Activated CD4-positive, alpha-beta T cell treated with anti-CD3 and anti-CD28 coated beads for 36 hours (primary cell): ENCODE measurements at regions not wholly inside any gene's neighbourhood (a gene's known extent, or its start where the extent isn't known, plus 50 kb on each side); places are given as distances from the start of the nearest gene placed in this dataset.

Experiments used
- ATAC-seq: fragments of 200-7000 bp; cut with Tn5 transposase; one replicate; pipeline ENCODE4 v1.10.0; 2021; ENCODE audit warnings: mild to moderate bottlenecking, moderate library complexity
- CTCF ChIA-PET: fragments of 350-600 bp; sonication (Branson Sonifier 250); formaldehyde crosslinking; loops from one replicate; lab custom pipeline; 2021; ENCODE audit warnings: antibody characterized with exemption; lab: Charles Lee
- POLR2A ChIA-PET: fragments of 350-600 bp; sonication (Branson Sonifier 250); formaldehyde crosslinking; loops from one replicate; lab custom pipeline; 2021; ENCODE audit warnings: antibody characterized with exemption, inconsistent platforms; lab: Charles Lee
- DNase-seq: peaks from one replicate; pipeline ENCODE4 v3.0.0-alpha.2; 2020
- H3K27ac Mint-ChIP-seq: one replicate; pipeline ENCODE4 v1.8.0; 2021; ENCODE audit warnings: mixed read lengths
- H3K27me3 Mint-ChIP-seq: one replicate; pipeline ENCODE4 v1.8.0; 2021; ENCODE audit warnings: mixed read lengths
- H3K36me3 Mint-ChIP-seq: one replicate; pipeline ENCODE4 v1.8.0; 2021; ENCODE audit warnings: low read depth, mixed read lengths
- H3K4me1 Mint-ChIP-seq: one replicate; pipeline ENCODE4 v1.8.0; 2021; ENCODE audit warnings: mixed read lengths
- H3K4me3 Mint-ChIP-seq: one replicate; pipeline ENCODE4 v1.8.0; 2021; ENCODE audit warnings: mild to moderate bottlenecking, moderate library complexity, mixed read lengths
- H3K9me3 Mint-ChIP-seq: one replicate; pipeline ENCODE4 v1.8.0; 2021; ENCODE audit warnings: low read depth, mixed read lengths
- intact Hi-C, 2 experiments: fragments of 100-400 bp; cut with DNase I in 1 of 2; cut with micrococcal nuclease in 1 of 2; formaldehyde crosslinking; loops; one replicate each; pipeline versions ENCODE4 v1.14.2 to v1.15.1; 2022 to 2024; cut with DNase I, micrococcal nuclease

DNA sequence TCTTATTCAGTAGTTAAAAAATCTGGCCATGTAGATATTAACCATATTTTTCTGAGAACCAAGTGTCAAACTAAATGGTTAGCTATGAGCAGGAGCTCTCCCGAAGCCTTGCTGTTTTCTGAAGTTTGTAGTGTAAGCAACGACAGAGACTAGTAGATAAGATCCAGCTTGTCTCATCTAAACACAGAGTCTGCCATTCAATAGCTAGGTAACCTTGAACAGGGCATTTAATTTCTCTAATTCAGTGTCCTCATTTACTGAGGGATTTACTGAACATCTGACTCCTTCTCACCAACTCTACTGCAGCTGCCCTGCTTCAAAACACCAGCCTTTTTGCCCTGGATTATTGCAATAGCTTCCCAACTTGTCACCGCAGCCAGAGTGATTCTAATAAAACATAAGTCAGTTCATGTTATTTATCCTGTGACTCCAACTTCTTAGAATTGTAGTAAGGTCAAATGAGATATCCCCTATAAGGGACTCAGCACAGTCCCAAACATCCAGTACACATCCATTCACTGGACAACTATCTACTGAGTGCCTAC is 337.0 kb downstream of the PLK2 start:
- intact Hi-C loops = no loop called here
- Mint-ChIP-seq H3K36me3 (no peaks in the 10 kb centered on the region), H3K27me3 (peaks cover 9% of the 10 kb centered on the region), H3K27ac (no peak overlapping the region), H3K4me1 (no peaks in the 10 kb centered on the region), H3K9me3 (no peaks in the 10 kb centered on the region), H3K4me3 (no peak overlapping the region)
- no peak for DNase-seq
- ChIA-PET POLR2A (no interaction called here), CTCF (interaction anchor here (0.6 to 0.9 kb wide), 3 partner anchors 11 to 380 kb away, joined by 4 read pairs; no protein-coding TSS in a partner anchor)
- no peak for ATAC-seq

DNA sequence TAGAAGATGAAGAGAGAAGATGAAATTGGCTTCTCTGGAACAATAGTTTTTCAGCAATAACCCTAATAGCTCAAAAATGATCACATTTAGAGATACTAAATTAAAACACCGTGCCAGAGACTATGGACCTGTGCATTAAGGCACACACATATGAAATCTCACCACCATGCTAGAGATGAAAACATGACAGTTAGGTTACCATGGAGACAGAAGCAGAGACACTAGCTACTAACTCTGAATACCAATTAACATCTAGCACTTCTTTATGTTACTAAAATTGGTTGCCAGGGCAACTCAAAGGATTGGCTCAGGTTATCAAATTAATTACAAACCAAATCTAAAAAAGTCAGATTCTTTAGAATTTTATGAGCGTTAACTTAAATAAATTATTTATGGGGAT is 337.7 kb downstream of the PLK2 start:
- Mint-ChIP-seq H3K4me3 (no peak overlapping the region), H3K9me3 (no peaks in the 10 kb centered on the region), H3K27me3 (peaks cover 9% of the 10 kb centered on the region), H3K36me3 (no peaks in the 10 kb centered on the region), H3K4me1 (no peaks in the 10 kb centered on the region), H3K27ac (no peak overlapping the region)
- CTCF ChIA-PET = interaction anchor here (0.9 to 1.0 kb wide), 3 partner anchors 9 to 381 kb away, joined by 3 to 4 read pairs (median 4); no protein-coding TSS in a partner anchor
- intact Hi-C loops = no loop called here
- no peak for DNase-seq
- ATAC-seq = no peak
- POLR2A ChIA-PET = interaction anchor here (0.6 kb wide), 1 partner anchor 12 kb away, joined by 3 read pairs; no protein-coding TSS in a partner anchor

DNA sequence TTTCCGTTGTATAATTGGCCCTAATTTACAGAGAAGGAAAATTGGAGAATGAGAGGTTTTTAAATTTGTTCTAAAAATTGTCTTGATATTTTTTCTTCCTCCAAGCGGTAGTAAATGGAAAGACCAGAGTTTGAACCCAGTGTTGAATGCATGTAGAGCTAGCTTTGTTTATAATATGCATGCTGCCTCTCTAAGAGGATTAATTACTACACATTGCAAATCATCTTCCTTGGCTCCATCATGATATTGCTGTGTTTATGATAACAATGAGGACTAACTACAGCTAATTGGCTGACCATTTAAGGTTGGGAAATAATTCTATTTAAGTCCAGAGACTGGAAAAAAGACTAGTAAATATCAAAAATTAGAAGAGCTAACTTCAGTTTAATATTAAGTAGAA is 338.5 kb downstream of the PLK2 start:
- CTCF ChIA-PET = interaction anchor here (1.0 kb wide), 1 partner anchor 8 kb away, joined by 3 read pairs; no protein-coding TSS in a partner anchor
- POLR2A ChIA-PET = interaction anchor here (0.6 kb wide), 1 partner anchor 13 kb away, joined by 3 read pairs; no protein-coding TSS in a partner anchor
- DNase-seq (no peak), ATAC-seq (no peak)
- H3K4me3 Mint-ChIP-seq = no peak overlapping the region
- no peak overlapping the region for H3K27ac Mint-ChIP-seq
- no peaks in the 10 kb centered on the region for H3K9me3 Mint-ChIP-seq
- no peaks in the 10 kb centered on the region for H3K4me1 Mint-ChIP-seq
- intact Hi-C loops = no loop called here
- no peaks in the 10 kb centered on the region for H3K36me3 Mint-ChIP-seq
- peaks cover 9% of the 10 kb centered on the region for H3K27me3 Mint-ChIP-seq

DNA sequence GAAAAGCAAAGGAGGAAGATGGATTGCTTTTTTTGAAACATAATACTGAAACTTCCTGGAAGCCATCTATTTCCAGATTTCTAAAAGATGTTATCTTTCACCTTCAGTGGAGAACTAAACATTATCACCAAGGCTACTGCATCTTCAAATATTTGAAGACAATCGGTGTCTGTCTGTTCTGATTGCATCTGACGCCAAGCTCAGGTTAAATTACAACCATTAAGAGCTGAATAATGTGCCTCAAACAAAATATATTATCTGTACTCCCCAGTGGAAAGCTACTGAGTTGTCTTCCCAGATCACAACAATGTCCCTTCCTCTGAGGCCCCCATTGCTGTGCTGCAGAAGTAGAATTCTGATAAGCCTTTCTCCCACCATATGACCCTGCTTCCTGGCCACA is 342.3 kb downstream of the PLK2 start:
- H3K4me3 Mint-ChIP-seq = no peak overlapping the region
- no peak for ATAC-seq
- intact Hi-C loops = no loop called here
- POLR2A ChIA-PET = no interaction called here
- peaks cover 2% of the 10 kb centered on the region for H3K27me3 Mint-ChIP-seq
- H3K9me3 Mint-ChIP-seq = no peaks in the 10 kb centered on the region
- no peak for DNase-seq
- H3K36me3 Mint-ChIP-seq = no peaks in the 10 kb centered on the region
- no peak overlapping the region for H3K27ac Mint-ChIP-seq
- CTCF ChIA-PET = no interaction called here
- no peaks in the 10 kb centered on the region for H3K4me1 Mint-ChIP-seq

DNA sequence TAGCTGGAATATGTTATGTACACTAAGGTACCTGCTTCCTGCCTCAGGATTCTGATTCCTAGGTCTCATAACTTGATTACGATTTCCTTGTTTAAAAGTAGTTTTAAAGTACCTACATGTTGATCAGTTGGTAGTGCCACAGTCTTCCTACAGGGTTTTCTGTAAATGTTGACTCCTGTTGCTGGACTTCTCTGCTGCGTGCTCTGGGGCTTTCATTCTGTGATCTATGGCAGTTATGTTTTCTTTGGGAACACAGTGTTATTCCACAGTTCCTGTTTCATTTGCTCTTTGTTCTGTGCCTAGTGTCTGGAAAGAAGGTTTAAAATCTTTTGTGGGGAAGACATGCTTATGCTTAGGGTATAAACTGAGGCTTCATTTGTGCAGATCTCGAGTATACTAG is 343.5 kb downstream of the PLK2 start:
- CTCF ChIA-PET = no interaction called here
- intact Hi-C loops = no loop called here
- no peak for DNase-seq
- no peak for ATAC-seq
- no peak overlapping the region for H3K4me3 Mint-ChIP-seq
- H3K27me3 Mint-ChIP-seq = peaks cover 2% of the 10 kb centered on the region
- H3K4me1 Mint-ChIP-seq = no peaks in the 10 kb centered on the region
- POLR2A ChIA-PET = no interaction called here
- no peaks in the 10 kb centered on the region for H3K36me3 Mint-ChIP-seq
- H3K27ac Mint-ChIP-seq = no peak overlapping the region
- no peaks in the 10 kb centered on the region for H3K9me3 Mint-ChIP-seq

DNA sequence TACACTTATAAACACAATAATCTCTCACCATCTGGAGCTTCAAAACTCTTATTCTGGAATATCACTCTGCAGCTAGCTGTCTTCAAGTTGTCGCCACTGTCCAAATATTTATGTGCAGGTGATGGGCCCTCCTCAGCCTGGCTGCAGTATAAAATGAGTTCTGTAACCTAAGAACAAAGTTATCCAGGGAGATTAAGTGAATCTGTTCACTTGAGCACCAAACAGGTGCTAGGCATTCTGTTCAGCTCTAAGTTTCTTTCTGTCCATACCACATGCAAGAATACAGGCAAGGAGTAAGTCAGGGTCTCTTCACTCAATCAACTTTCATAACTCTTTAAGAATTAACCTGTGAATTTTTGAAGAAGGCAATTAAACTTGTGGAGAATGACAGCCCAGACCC is 344.1 kb downstream of the PLK2 start:
- CTCF ChIA-PET = no interaction called here
- peaks cover 2% of the 10 kb centered on the region for H3K27me3 Mint-ChIP-seq

DNA sequence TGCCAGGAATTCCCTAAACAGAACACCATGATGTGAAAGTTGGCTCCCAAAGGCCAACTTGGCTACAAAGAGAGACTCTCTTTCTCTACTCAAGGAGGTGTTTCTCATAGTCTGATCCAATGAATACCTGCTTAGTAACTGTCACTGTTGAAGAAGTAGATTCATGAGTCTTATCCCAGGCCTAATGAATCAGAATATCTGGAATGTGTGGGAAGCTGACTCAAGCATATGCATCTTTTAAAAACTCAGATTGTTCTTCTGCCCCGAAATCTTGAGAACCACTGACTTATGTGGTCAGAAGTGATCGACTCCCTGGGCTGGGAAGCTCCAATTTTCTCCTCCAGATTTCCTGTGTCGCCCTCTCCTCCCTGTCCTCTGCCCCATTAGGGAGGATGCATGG is 345.6 kb downstream of the PLK2 start:
- H3K36me3 Mint-ChIP-seq = no peaks in the 10 kb centered on the region
- DNase-seq (no peak), ATAC-seq (no peak)
- peaks cover 2% of the 10 kb centered on the region for H3K27me3 Mint-ChIP-seq
- ChIA-PET POLR2A (no interaction called here), CTCF (no interaction called here)
- no peaks in the 10 kb centered on the region for H3K4me1 Mint-ChIP-seq
- H3K4me3 Mint-ChIP-seq = no peak overlapping the region
- no peak overlapping the region for H3K27ac Mint-ChIP-seq
- intact Hi-C loops = no loop called here
- H3K9me3 Mint-ChIP-seq = no peaks in the 10 kb centered on the region

More for the DNA sequence above, 344.1 kb downstream of the PLK2 start:
- Mint-ChIP-seq H3K4me3 (no peak overlapping the region), H3K9me3 (no peaks in the 10 kb centered on the region), H3K27ac (no peak overlapping the region), H3K4me1 (no peaks in the 10 kb centered on the region), H3K36me3 (no peaks in the 10 kb centered on the region)
- DNase-seq (no peak), ATAC-seq (no peak)
- intact Hi-C loops = no loop called here
- POLR2A ChIA-PET = no interaction called here

DNA sequence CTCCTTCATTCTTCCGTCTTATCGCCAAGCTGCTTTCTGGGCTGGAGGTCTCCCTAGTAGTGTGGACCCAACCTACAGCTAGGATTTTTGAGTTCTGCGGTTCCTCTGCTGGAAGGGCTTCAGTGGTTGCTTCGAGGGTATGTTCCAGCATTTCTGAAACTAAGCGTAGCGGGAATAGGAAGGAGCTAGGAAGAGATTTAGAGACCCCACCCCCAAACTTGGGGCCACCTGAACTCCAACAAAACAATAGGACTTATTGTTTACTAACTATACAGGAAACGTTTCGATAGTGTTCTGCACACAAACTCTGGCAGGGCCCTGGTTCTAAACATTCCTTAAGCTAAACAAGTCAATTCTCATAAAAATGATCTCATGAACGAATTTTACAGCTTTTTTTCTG is 346.7 kb downstream of the PLK2 start:
- DNase-seq = no peak
- Mint-ChIP-seq H3K27me3 (peaks cover 2% of the 10 kb centered on the region), H3K9me3 (no peaks in the 10 kb centered on the region), H3K36me3 (no peaks in the 10 kb centered on the region), H3K27ac (no peak overlapping the region), H3K4me3 (no peak overlapping the region), H3K4me1 (no peaks in the 10 kb centered on the region)
- intact Hi-C loops = no loop called here
- ChIA-PET CTCF (interaction anchor here (1.1 kb wide), 1 partner anchor 9 kb away, joined by 3 read pairs; no protein-coding TSS in a partner anchor), POLR2A (no interaction called here)
- no peak for ATAC-seq

DNA sequence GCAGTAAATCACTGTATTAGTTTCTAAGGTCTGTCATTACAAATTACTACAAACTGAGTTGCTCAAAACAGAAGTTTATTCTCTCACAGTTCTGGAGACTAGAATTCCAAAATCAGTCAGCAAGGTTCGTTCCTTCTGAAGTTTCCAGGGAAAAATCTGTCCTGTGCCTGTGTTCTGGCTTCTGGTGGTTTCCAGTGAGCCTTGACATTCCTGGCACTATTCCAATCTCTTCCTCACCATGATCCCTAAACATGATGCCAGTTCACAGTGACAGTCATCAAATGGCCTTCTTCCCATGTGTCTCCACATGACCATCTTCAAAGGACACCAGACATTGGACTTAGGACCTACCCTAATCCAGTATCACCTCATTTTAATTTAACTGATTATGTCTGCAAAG is 351.4 kb downstream of the PLK2 start:
- intact Hi-C loops = no loop called here

DNA sequence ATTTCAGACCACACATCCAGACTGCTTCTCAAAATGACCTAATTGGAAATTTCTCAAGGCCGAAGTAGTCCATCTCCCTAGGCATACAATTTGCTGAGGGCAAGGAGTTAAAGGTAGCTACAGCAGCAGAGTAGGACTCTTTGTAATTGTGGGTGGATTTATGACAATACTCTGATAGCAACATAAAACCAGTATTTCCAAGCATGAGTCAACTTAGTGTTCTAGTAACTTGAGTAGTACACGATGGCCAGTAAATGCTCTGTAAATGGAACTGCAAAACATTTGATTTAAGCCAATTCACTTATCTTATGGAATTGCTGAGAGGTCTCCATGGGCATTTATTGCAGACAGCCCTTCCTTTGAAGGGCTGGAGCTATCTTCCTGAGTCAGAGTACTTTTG is 352.2 kb downstream of the PLK2 start:
- ATAC-seq (no peak), DNase-seq (no peak)
- H3K9me3 Mint-ChIP-seq = no peaks in the 10 kb centered on the region
- no peaks in the 10 kb centered on the region for H3K36me3 Mint-ChIP-seq
- no peak overlapping the region for H3K4me3 Mint-ChIP-seq
- no peaks in the 10 kb centered on the region for H3K4me1 Mint-ChIP-seq
- ChIA-PET POLR2A (no interaction called here), CTCF (no interaction called here)
- peaks cover 5% of the 10 kb centered on the region for H3K27me3 Mint-ChIP-seq
- intact Hi-C loops = no loop called here
- H3K27ac Mint-ChIP-seq = no peak overlapping the region

More for the DNA sequence above, 351.4 kb downstream of the PLK2 start:
- H3K27ac Mint-ChIP-seq = no peak overlapping the region
- no peak for ATAC-seq
- H3K36me3 Mint-ChIP-seq = no peaks in the 10 kb centered on the region
- H3K4me1 Mint-ChIP-seq = no peaks in the 10 kb centered on the region
- peaks cover 2% of the 10 kb centered on the region for H3K27me3 Mint-ChIP-seq
- ChIA-PET CTCF (no interaction called here), POLR2A (no interaction called here)
- no peaks in the 10 kb centered on the region for H3K9me3 Mint-ChIP-seq
- no peak for DNase-seq
- no peak overlapping the region for H3K4me3 Mint-ChIP-seq

DNA sequence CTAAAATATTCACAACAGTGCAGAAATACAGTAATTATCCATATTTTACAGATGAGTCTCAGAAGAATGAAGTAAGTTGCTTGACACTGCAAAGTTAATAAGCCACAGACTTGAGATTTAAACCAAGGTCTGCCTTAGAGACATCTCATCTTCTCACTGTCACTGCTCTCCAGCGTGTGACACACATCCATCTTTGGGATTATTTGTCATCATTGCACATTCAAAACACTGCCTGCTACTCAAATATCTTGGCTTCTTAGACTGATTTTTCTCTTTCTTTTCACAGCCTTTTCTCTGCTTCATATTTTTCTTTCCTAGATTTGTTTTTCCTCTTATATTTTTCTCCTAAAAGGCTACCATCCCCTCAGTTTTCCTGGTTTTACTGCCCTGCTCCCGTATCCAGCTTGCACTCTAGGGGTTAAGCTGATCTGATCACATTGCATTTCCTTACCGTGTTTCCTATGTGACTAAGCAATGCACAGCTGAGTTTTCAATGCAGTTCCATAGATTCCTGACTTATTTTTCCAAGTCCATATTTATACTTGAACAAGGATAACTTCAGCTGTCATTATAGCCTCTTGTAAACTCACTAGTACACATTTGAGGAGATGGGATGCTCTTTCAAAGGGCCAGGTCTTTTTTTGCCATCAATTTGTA is 353.0 kb downstream of the PLK2 start:
- ChIA-PET CTCF (no interaction called here), POLR2A (no interaction called here)
- ATAC-seq (no peak), DNase-seq (no peak)
- Mint-ChIP-seq H3K27me3 (peaks cover 5% of the 10 kb centered on the region), H3K36me3 (no peaks in the 10 kb centered on the region), H3K4me1 (no peaks in the 10 kb centered on the region), H3K27ac (no peak overlapping the region), H3K9me3 (no peaks in the 10 kb centered on the region), H3K4me3 (no peak overlapping the region)
- intact Hi-C loops = no loop called here

DNA sequence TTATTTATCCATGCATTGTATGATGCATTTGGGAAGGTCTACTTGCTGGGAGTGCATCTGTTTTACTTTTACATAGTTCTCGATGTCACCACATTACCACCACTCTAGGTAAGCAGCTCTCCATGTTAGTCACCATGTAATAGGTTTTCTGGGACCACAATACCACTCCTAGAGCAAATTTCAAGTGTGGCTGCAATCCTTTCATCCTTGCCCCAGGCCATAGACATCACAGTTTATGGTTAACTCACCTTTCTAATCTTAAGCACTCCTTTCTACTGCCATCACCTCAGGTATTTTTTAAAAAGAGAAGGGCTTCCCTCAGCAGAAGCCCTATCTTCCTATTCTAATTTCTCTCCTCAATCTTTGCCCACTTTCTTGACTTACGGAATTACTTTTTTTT is 354.1 kb downstream of the PLK2 start:
- ChIA-PET CTCF (no interaction called here), POLR2A (no interaction called here)
- no peak for DNase-seq
- no peak for ATAC-seq
- intact Hi-C loops = no loop called here
- peaks cover 5% of the 10 kb centered on the region for H3K27me3 Mint-ChIP-seq
- H3K4me1 Mint-ChIP-seq = no peaks in the 10 kb centered on the region
- no peak overlapping the region for H3K4me3 Mint-ChIP-seq
- H3K9me3 Mint-ChIP-seq = no peaks in the 10 kb centered on the region
- no peaks in the 10 kb centered on the region for H3K36me3 Mint-ChIP-seq
- no peak overlapping the region for H3K27ac Mint-ChIP-seq
